K562 (cell line): ENCODE measurements at regions not wholly inside any gene's neighbourhood (a gene's known extent, or its start where the extent isn't known, plus 50 kb on each side); places are given as distances from the start of the nearest gene placed in this dataset.

Experiments
- ATF7 ChIP-seq: fragments of 450-650 bp; IDR thresholded peaks from 2 replicates; pipeline ENCODE4 v1.7.1; 2014; ENCODE audit warnings: mild to moderate bottlenecking, moderate library complexity
- CBX2 ChIP-seq: fragments of 200-600 bp; sonication (generic); IDR thresholded peaks from one replicate; pipeline ENCODE4 v1.6.1; 2012; ENCODE audit warnings: mild to moderate bottlenecking, low read length, inconsistent platforms; ENCODE audit not compliant: insufficient read depth, poor library complexity, severe bottlenecking
- CTCF ChIP-seq, 3 experiments: IDR thresholded peaks in 2 of 3; conservative IDR thresholded peaks in 1 of 3; 2 replicates each; pipeline ENCODE4 v1.5.1; 2011 to 2012; ENCODE audit warnings: low read length in 3 of 3, mild to moderate bottlenecking in 3 of 3, control low read depth in 2 of 3, improper control_type of control experiment in 1 of 3, inconsistent platforms in 1 of 3, low read depth in 1 of 3, mixed read lengths in 1 of 3, moderate library complexity in 1 of 3; ENCODE audit not compliant: insufficient read depth in 2 of 3
- JUNB ChIP-seq: fragments of 450-650 bp; formaldehyde crosslinking; conservative IDR thresholded peaks from 2 replicates; pipeline ENCODE4 v1.4.0; 2020; ENCODE audit warnings: mild to moderate bottlenecking
- KLF16 ChIP-seq: IDR thresholded peaks from 2 replicates; pipeline ENCODE4 v1.6.1; 2016; ENCODE audit warnings: antibody characterized with exemption
- PRDM10 ChIP-seq: fragments of 450-650 bp; IDR thresholded peaks from 2 replicates; pipeline ENCODE4 v1.6.1; 2018; ENCODE audit not compliant: partially characterized antibody
- SMC3 ChIP-seq: conservative IDR thresholded peaks from 2 replicates; pipeline ENCODE4 v1.6.1; 2011; ENCODE audit warnings: low read depth, low read length, improper control_type of control experiment; ENCODE audit not compliant: insufficient read depth

GRCh38 chr6:63426844-63427243, 107.1 kb upstream of the LGSN start:
- no peak for TF ChIP-seq ATF7
- no peak for TF ChIP-seq KLF16
- no peak for TF ChIP-seq PRDM10
- TF ChIP-seq CTCF (IDR thresholded peaks at IDR 0.05 in 2 of 3, conservative IDR thresholded peaks at IDR 0.05 in 1 of 3; ENCODE audit: insufficient read depth in 2 of 3, low read depth in 1 of 3, low read length in 3 of 3), result no peak
- TF ChIP-seq JUNB (CRISPR knock-in tag), result no peak
- TF ChIP-seq CBX2, result no peak
- no peak for TF ChIP-seq SMC3
